GM21390 (cell line): ENCODE measurements at regions not wholly inside any gene's neighbourhood (a gene's known extent, or its start where the extent isn't known, plus 50 kb on each side); places are given as distances from the start of the nearest gene placed in this dataset.
A peak's percentile ranks its signal among the peaks of the same experiment; 100 is the strongest.

ENCODE experiments used
- ATAC-seq: cut with Tn5 transposase; IDR thresholded peaks from one replicate; pipeline ENCODE4 v1.9.1; 2021; ENCODE audit not compliant: unreplicated experiment

DNA sequence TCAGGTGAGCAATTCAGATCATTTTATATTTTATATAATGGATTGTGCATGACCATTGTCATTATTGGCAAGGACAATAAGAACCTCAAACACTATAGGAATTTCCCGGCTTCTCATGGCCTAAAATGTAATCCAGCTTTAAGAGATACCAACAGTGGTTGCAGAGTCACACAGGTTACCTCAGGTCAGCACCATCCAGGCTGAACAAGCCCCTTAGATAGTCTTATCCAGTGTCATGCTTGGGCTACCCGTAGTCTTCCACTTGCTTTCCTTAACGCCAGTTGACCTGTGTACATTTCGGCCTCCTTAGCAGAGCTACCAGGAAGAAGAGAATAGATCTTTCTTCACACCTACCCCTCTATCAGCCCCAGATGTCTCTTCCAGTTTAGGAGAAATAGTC is 293.3 kb upstream of the SYT4 start:
- ATAC-seq = no peak

DNA sequence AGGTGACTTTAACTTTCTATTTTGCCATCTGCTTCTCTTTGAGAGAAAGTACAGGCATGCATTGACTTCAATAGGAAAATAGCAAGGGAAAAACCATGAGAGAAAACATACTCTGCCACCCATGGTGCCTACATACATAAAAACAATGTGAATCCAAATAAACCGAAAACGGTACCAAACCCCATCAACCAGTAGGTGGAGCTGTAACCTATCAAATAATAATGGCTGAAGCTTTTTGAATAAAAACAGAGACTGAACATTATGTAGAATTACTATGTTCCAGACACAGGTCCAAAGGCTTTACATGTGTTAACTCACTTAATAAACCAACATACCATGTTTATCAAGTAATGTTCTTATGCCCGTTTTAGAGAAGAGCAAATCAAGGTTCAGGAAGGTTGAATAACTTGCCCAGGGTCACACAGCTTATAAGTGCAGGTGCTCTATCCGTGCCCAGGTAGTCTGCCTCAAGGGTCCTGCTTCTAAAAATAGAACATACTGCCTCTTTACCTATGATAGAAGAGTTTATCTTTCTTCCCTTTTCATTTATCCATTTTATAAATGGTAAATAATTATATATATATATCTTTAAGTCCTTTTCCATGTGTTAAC is 293.9 kb upstream of the SYT4 start:
- no peak for ATAC-seq

DNA sequence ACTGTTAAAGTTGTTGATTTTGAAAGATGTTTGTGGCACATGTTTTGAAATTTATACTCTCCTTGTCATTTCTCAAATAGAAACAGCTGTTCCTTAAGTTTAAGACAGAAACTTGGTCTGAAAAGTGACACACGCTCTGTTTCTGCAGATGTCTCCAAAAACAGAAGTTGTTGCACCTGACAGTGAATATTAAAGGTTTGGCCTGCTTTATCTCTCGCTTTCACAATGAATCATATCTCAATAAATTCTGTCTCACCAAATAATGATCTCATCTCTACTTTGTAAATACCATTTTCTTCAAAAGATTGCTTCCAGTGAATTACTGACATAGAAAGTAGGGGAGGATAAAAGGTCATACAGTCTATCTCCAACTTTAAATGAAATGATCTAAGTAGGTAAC is 294.9 kb upstream of the SYT4 start:
- peak; percentile 76 for ATAC-seq

DNA sequence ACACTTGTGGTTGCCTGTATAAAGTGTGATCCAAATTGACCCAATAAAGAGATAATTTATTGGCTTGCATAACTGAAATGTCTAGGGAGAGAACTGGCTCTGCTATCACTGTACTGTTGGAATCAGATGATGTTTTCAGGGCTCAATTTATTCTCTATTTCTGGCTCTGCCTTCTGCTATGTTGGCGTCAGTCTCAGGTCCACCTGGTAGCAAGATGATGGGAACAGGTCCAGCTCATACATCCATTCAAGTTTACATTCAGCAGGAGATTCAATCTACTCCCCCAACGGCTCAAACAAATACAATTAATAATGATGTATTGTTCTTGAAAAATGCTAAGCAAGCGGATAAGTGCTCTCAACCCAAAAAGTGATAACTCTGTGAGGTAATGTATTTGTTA is 297.7 kb upstream of the SYT4 start:
- no peak for ATAC-seq

DNA sequence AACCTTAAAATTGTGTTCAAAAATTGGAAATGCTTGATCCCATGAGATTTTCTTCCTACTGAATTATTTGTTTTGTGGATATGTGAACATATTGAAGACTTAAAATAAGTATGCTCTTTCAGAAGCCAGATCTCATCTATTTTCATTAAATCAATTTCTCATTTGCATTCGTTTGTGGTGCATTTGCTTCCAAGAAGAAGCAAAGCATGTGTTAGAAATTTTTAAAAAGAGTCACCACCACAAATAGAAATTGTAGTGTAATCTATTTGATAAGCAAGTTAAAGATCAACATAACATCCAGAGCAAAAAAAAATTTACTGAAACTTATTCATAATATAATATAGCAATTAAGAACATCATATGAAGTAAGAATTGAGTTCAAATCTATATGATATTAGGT is 300.9 kb upstream of the SYT4 start:
- no peak for ATAC-seq

DNA sequence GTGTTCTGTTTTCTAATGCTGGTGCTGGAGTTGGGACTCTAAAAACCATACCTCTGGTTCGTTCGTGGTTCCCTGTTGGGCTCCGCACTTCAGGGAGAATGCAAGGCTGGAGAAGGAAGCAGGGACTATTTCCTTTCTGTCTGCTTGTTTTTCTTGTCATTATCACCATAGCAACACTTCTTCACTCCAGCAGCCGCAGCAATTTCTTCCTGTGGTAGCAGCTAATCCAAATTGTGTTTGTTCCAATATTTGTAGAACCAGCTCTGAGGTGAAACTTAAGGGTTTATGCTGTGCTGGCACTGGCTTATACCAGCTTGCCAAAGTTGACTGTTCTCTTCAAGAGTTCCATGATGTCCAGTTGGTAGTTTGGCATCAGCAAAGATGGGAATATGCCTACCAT is 301.4 kb upstream of the SYT4 start:
- no peak for ATAC-seq

DNA sequence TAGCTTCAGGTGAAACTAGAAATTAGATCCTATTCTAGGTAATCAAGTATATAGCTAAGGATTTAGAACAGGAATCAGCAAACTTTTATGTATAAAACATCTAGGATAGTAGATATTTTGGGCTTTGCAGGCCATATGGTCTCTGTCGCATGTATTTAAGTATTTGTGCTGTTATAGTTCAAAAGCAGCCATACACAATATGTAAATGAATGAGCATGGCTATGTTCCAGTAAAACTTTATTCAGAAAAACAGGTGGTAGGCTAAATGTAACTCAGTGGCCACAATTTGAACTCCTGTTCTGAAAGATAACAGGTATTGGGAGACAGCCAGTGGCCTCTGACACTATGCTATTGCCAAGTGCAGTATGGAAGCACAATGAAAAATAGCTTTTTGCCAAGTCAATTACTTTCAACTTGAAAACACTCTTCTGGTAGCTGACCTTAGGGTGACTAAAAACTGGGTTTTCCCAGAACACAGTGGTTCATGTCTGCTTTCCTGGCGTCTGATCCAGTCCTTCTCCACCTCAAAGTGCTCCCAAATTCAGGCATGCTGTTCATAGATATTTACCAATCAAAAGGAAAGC is 304.7 kb upstream of the SYT4 start:
- no peak for ATAC-seq

DNA sequence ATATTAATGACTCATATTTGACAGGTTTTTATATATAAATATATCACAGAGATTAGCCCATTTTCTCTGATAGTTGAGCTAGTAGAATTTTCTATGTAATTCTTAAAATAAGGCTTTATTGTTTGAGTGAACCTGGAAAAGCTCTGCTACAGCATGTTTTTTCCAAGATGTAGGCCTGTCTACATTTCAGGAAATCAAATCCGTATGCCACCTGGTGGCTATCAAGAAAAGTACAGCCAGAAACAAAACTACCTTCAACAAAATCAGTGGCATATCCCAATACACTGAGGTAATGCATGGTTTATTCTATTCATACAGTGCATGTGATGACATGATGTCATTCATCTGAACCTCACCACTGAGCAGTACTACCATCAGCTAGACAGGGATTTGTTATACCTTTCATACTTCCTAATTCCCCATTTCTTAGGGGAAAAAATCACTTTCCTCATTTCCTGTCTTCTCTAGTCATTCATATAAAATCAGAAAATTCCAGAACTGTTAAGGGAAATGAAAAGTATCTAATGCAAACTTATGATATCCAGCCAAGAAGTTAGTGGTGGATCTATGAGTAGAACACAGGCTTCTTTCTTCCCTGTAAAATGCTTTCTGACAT is 310.4 kb upstream of the SYT4 start:
- ATAC-seq = peak; percentile 56

DNA sequence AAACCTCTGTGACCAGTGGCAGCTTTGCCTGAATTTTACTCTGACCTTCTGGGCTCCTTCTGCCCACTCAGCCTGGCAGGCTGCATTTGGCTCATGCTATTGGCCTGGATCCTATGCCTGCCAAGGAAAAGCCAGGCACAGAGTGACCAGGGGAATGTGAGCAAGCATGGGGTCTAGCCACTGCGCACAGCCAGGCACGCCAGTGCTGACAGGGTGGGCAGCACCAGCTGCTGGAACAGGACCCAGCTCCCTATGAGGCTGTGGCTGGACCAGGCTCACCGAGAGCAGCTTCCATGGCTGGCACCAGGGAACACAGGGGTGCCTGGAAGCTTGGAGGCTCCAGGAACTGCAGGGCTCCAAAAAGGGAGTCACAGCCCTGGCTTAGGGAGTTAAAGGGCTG is 311.5 kb upstream of the SYT4 start:
- ATAC-seq = no peak

DNA sequence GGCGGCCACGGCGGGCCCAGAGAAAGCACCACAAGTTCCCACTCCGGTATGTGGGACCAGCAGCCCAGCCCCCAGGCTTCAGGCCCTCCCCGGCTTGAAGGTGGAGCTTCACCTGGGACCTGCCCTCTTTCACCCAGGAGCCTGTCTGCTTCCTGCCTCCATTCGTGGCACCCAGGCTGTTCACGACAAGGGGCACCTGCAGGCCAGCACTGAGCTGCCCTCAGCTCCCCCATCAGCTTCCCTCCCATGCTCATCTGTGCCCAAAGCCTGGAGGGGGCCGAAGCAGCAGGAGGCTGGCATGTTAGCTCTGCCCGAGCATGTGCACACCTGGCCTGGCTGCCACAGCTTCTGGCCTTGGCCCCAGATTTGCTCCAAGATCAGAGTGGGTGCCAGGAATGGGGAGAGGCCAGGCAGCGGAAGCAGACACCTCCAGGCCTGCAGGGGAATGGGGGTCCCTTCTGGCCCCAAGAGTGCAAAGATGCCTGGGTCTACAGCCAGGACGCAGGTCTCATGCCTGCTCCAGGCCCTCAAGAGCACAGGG is 312.4 kb upstream of the SYT4 start:
- ATAC-seq = no peak

DNA sequence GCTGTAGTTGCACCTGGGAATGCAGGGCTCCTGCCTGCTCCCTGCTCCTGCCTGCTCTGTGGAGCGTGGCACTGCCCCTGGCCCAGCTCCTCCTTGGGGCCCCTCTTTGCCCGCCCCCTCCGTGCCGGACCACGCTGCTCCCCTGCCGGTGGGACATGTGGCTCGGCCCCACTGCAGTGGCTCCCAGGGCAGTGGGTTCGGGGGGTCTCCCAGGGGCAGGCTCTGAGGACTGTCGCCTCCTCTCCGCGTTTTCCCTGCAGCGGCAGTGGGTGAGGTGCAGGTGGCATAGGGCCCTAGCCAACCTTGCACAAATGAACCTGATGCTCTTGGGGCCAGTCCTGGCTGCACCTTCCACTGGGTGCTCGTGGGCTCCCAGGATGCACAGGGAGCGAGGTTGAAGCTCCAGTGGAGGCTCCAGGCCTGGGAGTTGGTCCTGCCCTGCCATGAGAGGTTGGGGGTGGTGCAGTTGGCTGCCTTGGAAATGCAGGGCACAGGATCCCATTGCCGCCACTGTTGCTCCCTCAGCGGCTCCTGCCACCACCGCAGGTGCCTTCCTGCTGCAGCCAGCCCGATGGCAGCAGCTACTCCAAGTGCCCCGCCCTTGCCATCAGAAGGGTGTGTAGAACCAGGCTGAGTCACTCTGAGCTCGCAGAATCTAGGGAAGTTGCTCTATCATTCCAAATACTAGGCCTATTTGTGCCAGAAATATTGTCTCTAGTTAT is 313.1 kb upstream of the SYT4 start:
- no peak for ATAC-seq

DNA sequence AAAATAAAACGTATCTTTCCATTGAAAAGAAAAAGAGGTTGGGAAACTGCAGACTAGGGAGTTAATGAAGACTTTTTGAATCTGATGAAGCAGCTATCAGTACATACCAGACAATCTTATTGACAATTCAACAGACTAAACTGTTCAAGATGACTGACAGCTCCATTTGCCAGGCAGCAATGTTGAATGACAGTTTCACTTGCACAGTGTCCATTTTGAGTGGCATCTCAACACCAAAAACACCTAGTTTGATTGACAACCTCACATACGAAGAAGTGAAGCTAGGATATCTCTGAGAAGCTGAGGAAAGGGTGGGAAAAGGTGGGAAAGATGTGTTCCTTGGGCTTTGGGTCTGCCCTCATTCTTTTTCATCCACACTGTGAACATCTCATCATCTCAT is 315.0 kb upstream of the SYT4 start:
- no peak for ATAC-seq

DNA sequence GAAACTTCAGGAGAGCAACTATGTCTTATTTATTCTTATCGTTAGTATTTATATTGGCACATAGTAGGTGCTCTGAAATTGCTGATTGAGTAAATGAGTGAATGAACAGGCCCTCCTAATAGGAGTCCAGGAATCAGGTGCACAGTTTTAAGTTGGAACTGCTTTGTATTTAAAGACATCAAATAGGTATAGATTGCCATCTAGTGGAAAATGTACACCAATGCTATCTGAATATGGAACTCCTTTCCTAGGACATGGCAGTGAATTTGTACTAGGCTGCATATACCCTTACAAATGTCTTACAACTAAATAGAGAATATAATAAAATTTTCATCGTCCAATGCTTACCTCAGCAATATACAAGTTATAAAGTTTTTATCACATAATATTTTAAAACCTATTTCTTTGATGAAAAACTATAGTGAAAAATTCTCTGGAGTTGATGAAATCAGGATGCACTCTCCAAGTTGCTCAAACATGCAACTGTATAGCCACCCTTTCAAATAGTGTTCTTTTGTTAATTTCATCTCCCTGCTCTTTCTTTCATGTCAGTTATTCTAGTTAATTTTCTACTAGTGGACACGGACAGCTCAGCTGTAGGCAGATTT is 318.9 kb upstream of the SYT4 start:
- ATAC-seq = peak; percentile 84

DNA sequence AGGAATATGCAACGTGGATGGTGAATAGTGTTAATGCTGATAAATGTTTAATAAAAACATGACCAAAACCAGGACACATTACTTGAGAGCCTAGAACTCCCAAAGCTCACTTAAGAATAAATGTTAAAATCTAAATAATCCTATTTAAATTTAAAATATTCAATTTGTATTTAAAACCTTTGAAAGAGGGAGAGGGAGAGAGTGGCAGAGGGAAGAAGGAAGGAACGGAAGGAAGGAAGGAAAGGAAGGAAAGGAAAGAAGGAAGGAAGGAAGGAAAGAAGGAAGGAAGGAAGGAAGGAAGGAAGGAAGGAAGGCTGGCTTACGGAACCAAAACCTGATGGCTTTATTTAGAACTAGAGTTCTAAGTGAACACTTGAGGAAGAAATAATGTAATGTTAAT is 324.1 kb upstream of the SYT4 start:
- no peak for ATAC-seq

DNA sequence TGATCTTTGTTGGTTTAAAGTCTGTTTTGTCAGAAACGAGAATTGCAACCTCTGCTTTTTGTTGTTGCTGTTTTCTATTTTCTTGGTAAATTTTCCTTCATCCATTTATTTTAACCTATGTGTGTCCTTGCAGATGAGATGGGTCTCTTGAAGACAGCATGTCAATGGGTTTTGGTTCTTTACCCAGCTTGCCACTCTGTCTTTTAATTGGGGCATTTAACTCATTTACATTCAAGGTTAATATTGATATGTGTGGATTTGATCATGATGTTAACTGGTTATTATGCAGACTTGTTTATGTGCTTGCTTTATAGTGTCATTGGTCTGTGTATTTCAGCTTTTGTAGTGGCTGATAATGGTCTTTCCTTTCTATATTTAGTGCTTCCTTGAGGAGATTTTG is 327.9 kb upstream of the SYT4 start:
- ATAC-seq = no peak

DNA sequence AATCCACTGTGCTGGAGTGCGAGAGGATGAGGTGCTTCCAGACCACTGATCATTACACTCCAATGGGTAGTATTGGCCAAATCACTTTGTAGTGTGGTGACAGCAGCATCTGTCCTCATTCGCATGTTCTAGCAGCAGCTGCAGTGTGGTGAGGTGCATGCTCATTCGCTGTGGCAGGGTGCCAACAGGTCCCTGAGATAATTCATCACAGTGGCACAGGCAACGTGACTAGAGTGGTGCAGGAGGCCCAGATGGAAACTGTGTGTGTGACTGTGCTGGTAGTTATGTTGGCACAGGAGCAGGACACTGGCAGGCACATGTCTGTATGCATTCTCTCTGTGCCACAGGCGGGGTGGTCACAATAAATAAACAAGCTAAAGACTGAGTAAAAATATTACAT is 329.5 kb upstream of the SYT4 start:
- no peak for ATAC-seq

DNA sequence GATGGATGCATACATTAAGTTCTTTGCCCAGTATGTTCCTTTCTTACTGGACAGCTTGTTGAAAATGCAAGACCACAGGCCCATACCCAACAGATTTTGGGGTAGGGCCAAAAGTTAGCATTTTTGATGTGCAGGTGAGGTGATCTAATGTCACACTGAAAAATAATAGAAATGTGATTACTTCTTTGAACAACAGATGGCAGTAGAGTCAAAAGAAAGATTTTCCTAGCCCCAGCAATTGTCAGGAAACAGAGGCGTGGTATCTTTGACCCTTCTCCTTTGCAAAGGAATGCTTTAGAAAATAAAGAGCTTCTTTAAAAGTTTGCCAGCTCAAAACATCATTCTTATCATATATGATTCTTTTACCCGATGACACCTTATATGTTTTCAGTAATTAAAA is 343.6 kb upstream of the SYT4 start:
- ATAC-seq = peak; percentile 90

DNA sequence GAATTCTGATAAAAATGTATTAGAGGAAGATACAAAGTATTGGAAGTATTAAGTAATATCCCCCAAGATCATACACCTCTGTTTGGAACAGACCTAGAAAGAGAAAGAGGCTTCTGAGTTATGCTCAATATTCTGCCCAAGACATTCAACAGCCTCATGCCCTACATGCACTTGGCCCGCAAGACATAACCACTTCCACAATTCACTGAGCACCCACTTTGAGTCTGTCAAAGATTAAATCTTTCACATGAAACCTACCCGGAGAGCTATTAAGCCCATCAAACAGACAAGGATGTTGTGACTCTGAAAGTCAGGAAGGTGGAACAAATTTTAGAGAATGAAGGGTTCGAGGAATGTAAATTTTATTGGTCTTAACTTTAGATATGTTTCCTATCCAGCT is 344.7 kb upstream of the SYT4 start:
- ATAC-seq = no peak

DNA sequence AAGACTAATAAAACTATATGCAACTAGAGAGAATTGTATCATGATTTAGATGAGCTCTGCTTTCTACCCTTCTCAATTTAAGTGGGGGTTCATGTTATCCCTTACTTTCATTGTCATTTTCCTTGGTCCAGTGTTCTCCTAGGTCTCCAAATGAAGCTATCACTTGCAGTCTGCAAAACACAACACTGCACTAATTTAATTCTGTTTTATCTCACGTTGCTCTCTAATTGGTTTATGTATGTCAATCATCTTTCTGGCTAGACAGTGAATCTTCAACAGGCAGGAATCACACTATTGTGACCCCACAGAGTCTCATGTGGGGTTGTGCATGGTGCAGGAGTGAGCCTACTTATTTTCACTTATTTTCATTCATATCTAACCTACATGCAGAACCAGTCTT is 348.3 kb upstream of the SYT4 start:
- ATAC-seq = no peak

DNA sequence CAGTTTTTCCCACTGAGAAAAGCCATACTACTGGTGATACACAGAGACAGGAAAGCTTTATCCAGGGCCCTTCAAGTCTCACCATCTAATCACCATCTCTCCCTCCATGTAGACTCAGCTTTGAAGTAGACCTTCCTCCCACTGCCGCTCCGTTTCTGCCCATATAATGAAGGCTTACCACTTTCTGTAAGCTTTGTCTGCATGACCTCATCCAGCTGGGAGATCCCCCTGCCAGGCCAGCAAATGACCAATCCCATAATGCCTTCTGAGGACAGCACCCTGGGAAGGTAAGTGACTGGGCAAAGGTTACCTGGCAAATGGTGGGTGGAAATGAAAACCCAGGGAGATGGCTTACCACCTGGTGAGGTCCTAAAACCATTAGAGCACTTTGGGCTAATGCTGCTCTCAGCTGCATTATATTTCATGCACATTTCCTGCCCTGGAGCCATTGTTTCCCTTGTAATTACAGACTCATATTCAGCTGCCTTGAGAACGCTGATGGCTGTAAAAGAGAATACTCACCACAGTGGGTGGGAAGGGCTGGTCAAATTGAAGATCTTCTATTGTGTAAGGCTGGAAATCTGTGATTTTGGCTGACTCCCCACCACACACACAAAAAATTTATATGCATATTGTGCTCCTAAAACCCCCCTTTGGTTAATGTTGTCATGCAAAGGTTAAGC is 350.7 kb upstream of the SYT4 start:
- ATAC-seq = no peak

DNA sequence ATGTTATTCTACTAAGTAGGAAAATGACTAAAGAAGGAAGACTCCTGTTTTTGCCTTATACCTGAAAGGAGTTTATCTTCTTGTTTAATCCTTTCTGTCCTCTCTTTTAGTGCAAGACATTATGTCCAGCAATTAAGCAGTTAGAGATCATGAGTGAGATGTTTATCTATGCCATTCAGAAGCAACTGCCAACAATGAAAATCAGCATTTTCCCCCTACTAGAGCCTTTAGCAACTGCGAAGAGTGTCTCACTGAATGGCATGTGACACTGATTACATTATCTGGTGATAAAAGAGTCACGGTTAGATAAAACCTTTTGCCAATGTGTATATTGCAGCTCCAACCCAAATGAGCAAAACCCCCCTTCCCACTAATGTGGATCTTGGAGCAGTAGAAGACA is 357.7 kb upstream of the SYT4 start:
- no peak for ATAC-seq
